A549 (cell line): ENCODE measurements at regions not wholly inside any gene's neighbourhood (a gene's known extent, or its start where the extent isn't known, plus 50 kb on each side); places are given as distances from the start of the nearest gene placed in this dataset.

Experiments used
- ATAC-seq, 2 experiments: fragments of 200-7000 bp in 1 of 2; fragments of >200 bp in 1 of 2; cut with Nextera tagmentation in 1 of 2; cut with Tn5 transposase in 1 of 2; 3 replicates each; pipeline versions ENCODE4 v1.8.0 to v1.9.1; 2018 to 2020; ENCODE audit warnings: mild to moderate bottlenecking in 1 of 2, moderate library complexity in 1 of 2
- CTCF ChIA-PET: fragments of 300-600 bp; sonication (Branson Sonifier 250); formaldehyde crosslinking; extraction: SDS; loops from one replicate; lab custom pipeline; 2021; ENCODE audit warnings: antibody characterized with exemption, inconsistent platforms; lab: Yijun Ruan, JAX
- POLR2A ChIA-PET: fragments of 350-600 bp; formaldehyde crosslinking; extraction: SDS; loops from one replicate; lab custom pipeline; 2021; ENCODE audit warnings: antibody characterized with exemption, inconsistent platforms; lab: Yijun Ruan, JAX
- DNase-seq, 2 experiments: peaks; one replicate each; pipeline versions ENCODE4 v3.0.0 to v3.0.0-alpha.2; 2011 to 2016; ENCODE audit warnings: low read depth in 1 of 2, low spot score in 1 of 2
- FAIRE-seq: peaks from 2 replicates; lab custom pipeline; 2011; peaks lifted over from hg19 to GRCh38; lab: Jason Lieb, UNC
- H3K27ac ChIP-seq, 2 experiments: fragments of >200 bp; sonication (Bioruptor Twin); formaldehyde crosslinking; 3 replicates each; pipeline ENCODE4 v1.5.1; 2016 to 2017
- H3K4me1 ChIP-seq: fragments of >200 bp; sonication (Bioruptor Twin); formaldehyde crosslinking; 3 replicates; pipeline ENCODE4 v1.6.1; 2016
- H3K4me2 ChIP-seq: fragments of >200 bp; sonication (Bioruptor Twin); formaldehyde crosslinking; 3 replicates; pipeline ENCODE4 v1.6.1; 2016
- H3K4me3 ChIP-seq: fragments of >200 bp; sonication (Bioruptor Twin); formaldehyde crosslinking; 3 replicates; pipeline ENCODE4 v1.5.1; 2016
- H3K9me3 ChIP-seq: fragments of >200 bp; sonication (Bioruptor Twin); formaldehyde crosslinking; 3 replicates; pipeline ENCODE4 v1.6.1; 2016
- BHLHE40 ChIP-seq: IDR thresholded peaks from 2 replicates; pipeline ENCODE4 v1.6.1; 2012; ENCODE audit warnings: low read depth, low read length, inconsistent platforms
- CBX8 ChIP-seq: fragments of 200-600 bp; sonication (generic); IDR thresholded peaks from 2 replicates; pipeline ENCODE4 v1.6.1; 2016
- CHD2 ChIP-seq: fragments of 150-350 bp; IDR thresholded peaks from 2 replicates; pipeline ENCODE4 v1.6.1; 2014; ENCODE audit warnings: low read length; ENCODE audit not compliant: partially characterized antibody
- CHD4 ChIP-seq: fragments of 200-600 bp; sonication (generic); IDR thresholded peaks from 2 replicates; pipeline ENCODE4 v1.6.1; 2016; ENCODE audit warnings: antibody characterized with exemption, mild to moderate bottlenecking, borderline replicate concordance
- E2F6 ChIP-seq: IDR thresholded peaks from 2 replicates; pipeline ENCODE4 v1.6.1; 2012; ENCODE audit warnings: low read depth, borderline replicate concordance
- EHF ChIP-seq: fragments of 250-450 bp; sonication (Bioruptor Pico); IDR thresholded peaks from 2 replicates; pipeline ENCODE4 v1.5.0; 2020; ENCODE audit warnings: mild to moderate bottlenecking
- EHMT2 ChIP-seq: fragments of 200-600 bp; sonication (generic); IDR thresholded peaks from 2 replicates; pipeline ENCODE4 v1.6.1; 2016; ENCODE audit warnings: antibody characterized with exemption, low read depth, mild to moderate bottlenecking, moderate library complexity
- ESRRA ChIP-seq: fragments of 150-350 bp; IDR thresholded peaks from 2 replicates; pipeline ENCODE4 v1.6.1; 2014; ENCODE audit warnings: mild to moderate bottlenecking, low read length, borderline replicate concordance
- FOSB ChIP-seq: fragments of 250-450 bp; sonication (Bioruptor Pico); IDR thresholded peaks from 2 replicates; pipeline ENCODE4 v1.5.0; 2020; ENCODE audit warnings: mild to moderate bottlenecking, moderate library complexity
- GATA3 ChIP-seq: IDR thresholded peaks from 2 replicates; pipeline ENCODE4 v1.6.1; 2012; ENCODE audit warnings: borderline replicate concordance
- HDAC2 ChIP-seq: fragments of 200-600 bp; sonication (generic); IDR thresholded peaks from 2 replicates; pipeline ENCODE4 v1.6.1; 2016
- HOXA7 ChIP-seq: fragments of 250-450 bp; sonication (Bioruptor Pico); IDR thresholded peaks from 2 replicates; pipeline ENCODE4 v1.5.0; 2020; ENCODE audit warnings: mild to moderate bottlenecking, moderate library complexity
- HOXB13 ChIP-seq: fragments of 250-450 bp; sonication (Bioruptor Pico); IDR thresholded peaks from 2 replicates; pipeline ENCODE4 v1.5.0; 2020; ENCODE audit warnings: low read depth, mild to moderate bottlenecking, moderate library complexity
- KDM1A ChIP-seq: fragments of 200-600 bp; sonication (generic); IDR thresholded peaks from 2 replicates; pipeline ENCODE4 v1.6.1; 2016; ENCODE audit warnings: low read depth, mild to moderate bottlenecking
- MAFK ChIP-seq: fragments of 450-650 bp; IDR thresholded peaks from 2 replicates; pipeline ENCODE4 v1.6.1; 2014; ENCODE audit not compliant: partially characterized antibody
- MAX ChIP-seq: IDR thresholded peaks from 2 replicates; pipeline ENCODE4 v1.6.1; 2012
- MAZ ChIP-seq: fragments of 150-350 bp; IDR thresholded peaks from 2 replicates; pipeline ENCODE4 v1.6.1; 2014; ENCODE audit warnings: antibody characterized with exemption, low read depth, low read length, borderline replicate concordance
- NFE2L2 ChIP-seq: fragments of 150-350 bp; conservative IDR thresholded peaks from 2 replicates; pipeline ENCODE4 v1.6.1; 2014; ENCODE audit warnings: low read length
- POLR2A ChIP-seq: IDR thresholded peaks from 2 replicates; pipeline ENCODE4 v1.6.1; 2012; ENCODE audit warnings: mild to moderate bottlenecking, low read length
- RARB ChIP-seq: fragments of 250-450 bp; sonication (Bioruptor Pico); IDR thresholded peaks from 2 replicates; pipeline ENCODE4 v1.8.0; 2021; ENCODE audit warnings: mild to moderate bottlenecking, moderate library complexity
- RCOR1 ChIP-seq: fragments of 150-350 bp; IDR thresholded peaks from 2 replicates; pipeline ENCODE4 v1.6.1; 2014; ENCODE audit warnings: antibody characterized with exemption, low read length, low read depth
- REST ChIP-seq: fragments of 200-600 bp; sonication (generic); IDR thresholded peaks from 2 replicates; pipeline ENCODE4 v1.6.1; 2016; ENCODE audit warnings: antibody characterized with exemption, mild to moderate bottlenecking, moderate library complexity
- SREBF2 ChIP-seq: fragments of 450-650 bp; IDR thresholded peaks from 2 replicates; pipeline ENCODE4 v1.6.1; 2014; ENCODE audit warnings: mild to moderate bottlenecking, moderate library complexity
- TFCP2L1 ChIP-seq: fragments of 250-450 bp; sonication (Bioruptor Pico); IDR thresholded peaks from 2 replicates; pipeline ENCODE4 v1.5.0; 2021; ENCODE audit warnings: mild to moderate bottlenecking
- ZSCAN20 ChIP-seq: fragments of 250-450 bp; sonication (Bioruptor Pico); IDR thresholded peaks from 2 replicates; pipeline ENCODE4 v1.8.0; 2022; ENCODE audit warnings: mild to moderate bottlenecking, moderate library complexity
- WGBS: methylation state at CpG from one replicate; pipeline ENCODE4 v1.1.6; 2017; ENCODE audit errors: missing lambda C conversion rate; 5-methylcytosine and 5-hydroxymethylcytosine counted together
- TF ChIP-seq, protein P1 (sequence below): fragments of 150-350 bp; IDR thresholded peaks from 2 replicates; pipeline ENCODE4 v1.6.1; 2014; ENCODE audit warnings: low read depth, mild to moderate bottlenecking, low read length
- TF ChIP-seq, protein P2 (sequence below): fragments of 250-450 bp; sonication (Bioruptor Pico); IDR thresholded peaks from 2 replicates; pipeline ENCODE4 v1.5.0; 2020; ENCODE audit warnings: low read depth, mild to moderate bottlenecking, moderate library complexity
- TF ChIP-seq, protein P3 (sequence below): fragments of >200 bp; sonication (Bioruptor Twin); formaldehyde crosslinking; IDR thresholded peaks from 3 replicates; pipeline ENCODE4 v1.5.1; 2016

DNA sequence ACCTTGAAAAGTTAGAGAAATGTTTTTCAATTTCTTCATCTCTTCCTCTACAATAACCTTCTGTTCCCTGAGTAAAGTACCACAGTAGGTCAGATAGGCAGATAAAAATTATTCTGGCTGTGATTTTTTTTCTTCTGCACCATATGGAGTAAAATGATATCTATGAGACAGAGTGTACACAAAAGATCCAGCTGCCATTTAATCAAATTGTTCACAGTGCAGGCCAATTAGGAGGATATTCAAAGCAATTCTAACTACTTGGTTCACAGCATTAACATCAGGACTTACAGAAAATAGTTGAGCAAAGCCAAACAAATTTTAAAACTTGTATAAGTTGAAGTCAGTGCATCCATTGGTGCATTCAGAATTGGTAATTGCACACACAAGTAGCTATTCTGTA, 147.9 kb upstream of the LUZP2 start:
- CTCF ChIA-PET: no interaction called here
- no peak for DNase-seq
- Histone ChIP-seq H3K4me2 (no peak overlapping the region), H3K4me1 (no peaks in the 10 kb centered on the region)
- TF ChIP-seq ESRRA: no peak
- no peak for TF ChIP-seq ZSCAN20
- no peak for TF ChIP-seq RCOR1
- TF ChIP-seq CBX8: no peak
- TF ChIP-seq, protein P1, sequence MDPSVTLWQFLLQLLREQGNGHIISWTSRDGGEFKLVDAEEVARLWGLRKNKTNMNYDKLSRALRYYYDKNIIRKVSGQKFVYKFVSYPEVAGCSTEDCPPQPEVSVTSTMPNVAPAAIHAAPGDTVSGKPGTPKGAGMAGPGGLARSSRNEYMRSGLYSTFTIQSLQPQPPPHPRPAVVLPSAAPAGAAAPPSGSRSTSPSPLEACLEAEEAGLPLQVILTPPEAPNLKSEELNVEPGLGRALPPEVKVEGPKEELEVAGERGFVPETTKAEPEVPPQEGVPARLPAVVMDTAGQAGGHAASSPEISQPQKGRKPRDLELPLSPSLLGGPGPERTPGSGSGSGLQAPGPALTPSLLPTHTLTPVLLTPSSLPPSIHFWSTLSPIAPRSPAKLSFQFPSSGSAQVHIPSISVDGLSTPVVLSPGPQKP: no peak
- no peak for TF ChIP-seq GATA3
- TF ChIP-seq, all 56 proteins: peak for 0
- no peaks in the 10 kb centered on the region for H3K9me3 ChIP-seq
- POLR2A ChIA-PET: no interaction called here
- H3K4me3 ChIP-seq: no peak overlapping the region
- no peak overlapping the region for H3K27ac ChIP-seq
- ATAC-seq: no peak
- FAIRE-seq: no peak

GRCh38 chr11:24351179-24351578, 145.7 kb upstream of the LUZP2 start:
- Histone ChIP-seq H3K4me1 (no peaks in the 10 kb centered on the region), H3K4me2 (no peak overlapping the region), H3K4me3 (no peak overlapping the region), H3K9me3 (no peaks in the 10 kb centered on the region; the same call in 2 of the 3 replicates), H3K27ac (no peak overlapping the region)
- FAIRE-seq: no peak
- 6% methylated on average over 2 of the region's 2 CpGs for WGBS
- ATAC-seq: no peak
- ChIA-PET CTCF (no interaction called here), POLR2A (no interaction called here)
- DNase-seq: no peak
- TF ChIP-seq, protein P2, sequence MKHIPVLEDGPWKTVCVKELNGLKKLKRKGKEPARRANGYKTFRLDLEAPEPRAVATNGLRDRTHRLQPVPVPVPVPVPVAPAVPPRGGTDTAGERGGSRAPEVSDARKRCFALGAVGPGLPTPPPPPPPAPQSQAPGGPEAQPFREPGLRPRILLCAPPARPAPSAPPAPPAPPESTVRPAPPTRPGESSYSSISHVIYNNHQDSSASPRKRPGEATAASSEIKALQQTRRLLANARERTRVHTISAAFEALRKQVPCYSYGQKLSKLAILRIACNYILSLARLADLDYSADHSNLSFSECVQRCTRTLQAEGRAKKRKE: no peak
- no peak for TF ChIP-seq RARB (CRISPR knock-in tag)
- no peak for TF ChIP-seq CHD4
- TF ChIP-seq TFCP2L1 (CRISPR knock-in tag): no peak
- no peak for TF ChIP-seq POLR2A
- TF ChIP-seq MAFK: no peak
- TF ChIP-seq EHF (CRISPR knock-in tag): no peak
- TF ChIP-seq GATA3: no peak
- no peak for TF ChIP-seq HOXB13 (CRISPR knock-in tag)
- no peak for TF ChIP-seq HOXA7 (CRISPR knock-in tag)
- TF ChIP-seq, protein P3, sequence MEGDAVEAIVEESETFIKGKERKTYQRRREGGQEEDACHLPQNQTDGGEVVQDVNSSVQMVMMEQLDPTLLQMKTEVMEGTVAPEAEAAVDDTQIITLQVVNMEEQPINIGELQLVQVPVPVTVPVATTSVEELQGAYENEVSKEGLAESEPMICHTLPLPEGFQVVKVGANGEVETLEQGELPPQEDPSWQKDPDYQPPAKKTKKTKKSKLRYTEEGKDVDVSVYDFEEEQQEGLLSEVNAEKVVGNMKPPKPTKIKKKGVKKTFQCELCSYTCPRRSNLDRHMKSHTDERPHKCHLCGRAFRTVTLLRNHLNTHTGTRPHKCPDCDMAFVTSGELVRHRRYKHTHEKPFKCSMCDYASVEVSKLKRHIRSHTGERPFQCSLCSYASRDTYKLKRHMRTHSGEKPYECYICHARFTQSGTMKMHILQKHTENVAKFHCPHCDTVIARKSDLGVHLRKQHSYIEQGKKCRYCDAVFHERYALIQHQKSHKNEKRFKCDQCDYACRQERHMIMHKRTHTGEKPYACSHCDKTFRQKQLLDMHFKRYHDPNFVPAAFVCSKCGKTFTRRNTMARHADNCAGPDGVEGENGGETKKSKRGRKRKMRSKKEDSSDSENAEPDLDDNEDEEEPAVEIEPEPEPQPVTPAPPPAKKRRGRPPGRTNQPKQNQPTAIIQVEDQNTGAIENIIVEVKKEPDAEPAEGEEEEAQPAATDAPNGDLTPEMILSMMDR: no peak
- no peak for TF ChIP-seq BHLHE40
- TF ChIP-seq KDM1A: no peak
- TF ChIP-seq E2F6: no peak
- no peak for TF ChIP-seq HDAC2

DNA sequence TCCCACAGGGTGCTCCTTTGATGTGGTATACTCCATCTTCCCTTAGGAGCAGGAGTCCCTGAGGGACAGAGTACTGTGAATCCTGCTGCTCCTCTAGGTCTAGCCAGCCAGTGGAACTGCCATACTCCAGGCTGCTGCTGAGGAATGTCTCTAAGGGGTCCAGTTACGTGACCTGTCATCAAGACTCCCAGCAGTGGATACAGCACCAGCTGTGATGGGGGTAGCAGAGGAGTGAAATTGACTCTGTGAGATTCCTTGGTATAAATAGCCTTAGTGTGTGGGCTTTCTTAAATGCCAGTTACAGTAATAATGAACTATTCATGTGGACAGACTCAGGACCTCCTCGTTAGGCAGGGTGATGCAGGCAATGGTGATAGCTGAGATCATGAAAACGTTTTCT, 140.4 kb upstream of the LUZP2 start:
- WGBS: 3% methylated on average over 3 of the region's 3 CpGs
- FAIRE-seq: no peak
- DNase-seq: no peak
- ChIA-PET CTCF (interaction anchor here (1.5 kb wide), 1 partner anchor 12 kb away, joined by 3 read pairs; no protein-coding TSS in a partner anchor), POLR2A (no interaction called here)
- no peaks in the 10 kb centered on the region for H3K4me1 ChIP-seq
- no peak overlapping the region for H3K27ac ChIP-seq
- no peak for ATAC-seq
- no peak overlapping the region for H3K4me3 ChIP-seq
- no peak overlapping the region for H3K4me2 ChIP-seq
- H3K9me3 ChIP-seq: peaks cover 3% of the 10 kb centered on the region; the same call in 1 of the 3 replicates
- TF ChIP-seq MAX: no peak
- no peak for TF ChIP-seq NFE2L2
- no peak for TF ChIP-seq HOXB13 (CRISPR knock-in tag)
- TF ChIP-seq REST: no peak
- no peak for TF ChIP-seq MAZ
- no peak for TF ChIP-seq CHD2
- TF ChIP-seq, protein P1: no peak
- TF ChIP-seq EHMT2: no peak
- no peak for TF ChIP-seq HDAC2
- no peak for TF ChIP-seq FOSB (CRISPR knock-in tag)
- TF ChIP-seq SREBF2: no peak
